HCT116 (cell line): ENCODE measurements at regions not wholly inside any gene's neighbourhood (a gene's known extent, or its start where the extent isn't known, plus 50 kb on each side); places are given as distances from the start of the nearest gene placed in this dataset.

Source experiments
- ATAC-seq: fragments of 200-7000 bp; cut with Tn5 transposase; 2 replicates; pipeline ENCODE4 v1.9.1; 2020; ENCODE audit warnings: mild to moderate bottlenecking, moderate library complexity
- BruUV-seq: library from RNA; stranded (reverse); fragments of 400-500 nt; replicated peaks from 2 replicates; lab custom pipeline; 2021; lab: Mats Ljungman, UMichigan
- CTCF ChIA-PET: fragments of 300-600 bp; sonication (Branson Sonifier 250); formaldehyde crosslinking; loops from one replicate; lab custom pipeline; 2021; ENCODE audit warnings: antibody characterized with exemption; lab: Charles Lee
- POLR2A ChIA-PET: fragments of 300-600, 350-600 bp; sonication (Branson Sonifier 250); formaldehyde crosslinking; loops from one replicate; lab custom pipeline; 2021; ENCODE audit warnings: antibody characterized with exemption; lab: Charles Lee
- RAD21 ChIA-PET, 2 experiments: fragments of 300-600 bp; sonication (Branson Sonifier 250); formaldehyde crosslinking; loops; one replicate each; lab custom pipeline; 2023; ENCODE audit warnings: low total read pairs in 2 of 2; ENCODE audit not compliant: uncharacterized antibody in 2 of 2, unreplicated experiment in 2 of 2, low non-redundant PET in 1 of 2; lab: Charles Lee
- DNase-seq: peaks from one replicate; pipeline ENCODE4 v3.0.0-alpha.2; 2010; ENCODE audit warnings: low read depth, low spot score
- H2AFZ ChIP-seq: fragments of 200-600 bp; shearing (Covaris generic), sonication (generic); 2 replicates; pipeline ENCODE4 v1.6.1; 2017; ENCODE audit warnings: low read depth, mixed run types, mixed read lengths, antibody characterized with exemption, low read length; ENCODE audit not compliant: poor library complexity, severe bottlenecking
- H3K27ac ChIP-seq: 2 replicates; pipeline ENCODE4 v1.5.1; 2012; ENCODE audit warnings: low read depth, low read length
- H3K27me3 ChIP-seq: fragments of 200-600 bp; sonication (generic); 2 replicates; pipeline ENCODE4 v1.6.1; 2016; ENCODE audit warnings: mixed run types, low read length, mixed read lengths; ENCODE audit not compliant: insufficient read depth
- H3K36me3 ChIP-seq, 2 experiments: fragments of 200-500 bp in 1 of 2; fragments of 200-600 bp in 1 of 2; sonication (Bioruptor generic) in 1 of 2; sonication (generic) in 1 of 2; 2 replicates each; pipeline versions ENCODE4 v1.5.1 to v1.6.1; 2014 to 2016; ENCODE audit warnings: low read length in 2 of 2, inconsistent platforms in 1 of 2, mixed read lengths in 1 of 2, mixed run types in 1 of 2; ENCODE audit not compliant: insufficient read depth in 2 of 2, control insufficient read depth in 1 of 2
- H3K4me1 ChIP-seq, 2 experiments: fragments of 200-600 bp in 1 of 2; sonication (generic) in 1 of 2; 2 replicates each; pipeline versions ENCODE4 v1.5.1 to v1.6.1; 2012 to 2017; ENCODE audit warnings: low read length in 2 of 2, inconsistent platforms in 1 of 2, mild to moderate bottlenecking in 1 of 2, mixed read lengths in 1 of 2, mixed run types in 1 of 2, moderate library complexity in 1 of 2; ENCODE audit not compliant: insufficient read depth in 2 of 2, control insufficient read depth in 1 of 2
- H3K4me2 ChIP-seq: fragments of 200-600 bp; sonication (generic); 2 replicates; pipeline ENCODE4 v1.6.1; 2017; ENCODE audit warnings: mixed run types, low read length, mixed read lengths
- H3K4me3 ChIP-seq, 2 experiments: fragments of 200-600 bp in 1 of 2; sonication (generic) in 1 of 2; replicated peaks in 1 of 2; 2 replicates each; pipeline ENCODE4 v1.5.1; 2011 to 2016; ENCODE audit warnings: low read length in 2 of 2, control low read depth in 1 of 2, low read depth in 1 of 2, mild to moderate bottlenecking in 1 of 2, mixed read lengths in 1 of 2, mixed run types in 1 of 2
- H3K79me2 ChIP-seq: fragments of 200-600 bp; sonication (generic); 2 replicates; pipeline ENCODE4 v1.6.1; 2017; ENCODE audit warnings: mild to moderate bottlenecking, mixed run types, low read length, moderate library complexity, mixed read lengths; ENCODE audit not compliant: insufficient read depth
- H3K9ac ChIP-seq: fragments of 200-600 bp; sonication (generic); 2 replicates; pipeline ENCODE4 v1.6.1; 2016; ENCODE audit warnings: low read length, mixed read lengths
- H3K9me2 ChIP-seq: fragments of 200-600 bp; sonication (generic), shearing (Covaris generic); 2 replicates; pipeline ENCODE4 v1.6.1; 2017; ENCODE audit warnings: mixed run types, mild to moderate bottlenecking, moderate library complexity; ENCODE audit not compliant: insufficient read depth
- H3K9me3 ChIP-seq, 2 experiments: fragments of 200-500 bp in 1 of 2; fragments of 200-600 bp in 1 of 2; sonication (Bioruptor generic) in 1 of 2; sonication (generic) in 1 of 2; 2 replicates each; pipeline ENCODE4 v1.6.1; 2014 to 2017; ENCODE audit warnings: low read length in 2 of 2, mixed read lengths in 2 of 2, inconsistent platforms in 1 of 2, low read depth in 1 of 2, mild to moderate bottlenecking in 1 of 2, mixed run types in 1 of 2, moderate library complexity in 1 of 2; ENCODE audit not compliant: control insufficient read depth in 1 of 2, insufficient read depth in 1 of 2
- H4K20me1 ChIP-seq: fragments of 200-600 bp; sonication (generic), shearing (Covaris generic); 2 replicates; pipeline ENCODE4 v1.6.1; 2017; ENCODE audit warnings: mixed run types, mild to moderate bottlenecking, moderate library complexity; ENCODE audit not compliant: insufficient read depth
- EGR1 ChIP-seq: IDR thresholded peaks from 2 replicates; pipeline ENCODE4 v1.6.1; 2012; ENCODE audit warnings: low read depth
- ELF1 ChIP-seq: IDR thresholded peaks from 2 replicates; pipeline ENCODE4 v1.6.1; 2012; ENCODE audit warnings: low read depth, borderline replicate concordance
- EZH2phosphoT487 ChIP-seq: fragments of 200-600 bp; IDR thresholded peaks from 2 replicates; pipeline ENCODE4 v1.6.1; 2018; ENCODE audit warnings: antibody characterized with exemption, borderline replicate concordance
- FOSL1 ChIP-seq: IDR thresholded peaks from 2 replicates; pipeline ENCODE4 v1.6.1; 2012; ENCODE audit warnings: low read depth
- POLR2A ChIP-seq: IDR thresholded peaks from 2 replicates; pipeline ENCODE4 v1.7.0; 2011; ENCODE audit warnings: borderline replicate concordance; ENCODE audit not compliant: insufficient read depth, insufficient read length; ENCODE audit errors: extremely low read depth
- RAD21 ChIP-seq: IDR thresholded peaks from 2 replicates; pipeline ENCODE4 v1.6.1; 2012; ENCODE audit warnings: low read depth, mild to moderate bottlenecking
- SIN3A ChIP-seq: IDR thresholded peaks from 2 replicates; pipeline ENCODE4 v1.6.1; 2012; ENCODE audit warnings: low read depth
- SRF ChIP-seq: IDR thresholded peaks from 2 replicates; pipeline ENCODE4 v1.6.1; 2012; ENCODE audit warnings: low read depth
- TCF7L2 ChIP-seq: IDR thresholded peaks from 2 replicates; pipeline ENCODE4 v1.7.0; 2011; ENCODE audit warnings: borderline replicate concordance, inconsistent platforms; ENCODE audit not compliant: insufficient read depth, insufficient read length; ENCODE audit errors: extremely low read depth
- YY1 ChIP-seq: IDR thresholded peaks from 2 replicates; pipeline ENCODE4 v1.6.1; 2011; ENCODE audit warnings: low read length, low read depth, moderate library complexity, mild to moderate bottlenecking; ENCODE audit not compliant: insufficient replicate concordance; ENCODE audit errors: extremely low read depth
- ZNF274 ChIP-seq: fragments of 200-500 bp; sonication (Bioruptor generic); IDR thresholded peaks from 2 replicates; pipeline ENCODE4 v1.6.1; 2014; ENCODE audit warnings: mild to moderate bottlenecking, low read depth, low read length, inconsistent platforms
- intact Hi-C: fragments of 100-400 bp; cut with micrococcal nuclease; formaldehyde crosslinking; loops from 2 replicates; pipeline ENCODE4 v1.10.0; 2022
- TF ChIP-seq, protein P1 (sequence below): IDR thresholded peaks from 2 replicates; pipeline ENCODE4 v1.6.1; 2011; ENCODE audit warnings: mild to moderate bottlenecking, low read length, moderate library complexity; ENCODE audit not compliant: insufficient replicate concordance; ENCODE audit errors: extremely low read depth
- TF ChIP-seq, protein P2 (sequence below): IDR thresholded peaks from 2 replicates; pipeline ENCODE4 v1.6.1; 2012
- TF ChIP-seq, protein P3 (sequence below), 3 experiments: fragments of 200-600 bp in 1 of 3; sonication (generic) in 1 of 3; IDR thresholded peaks in 2 of 3; conservative IDR thresholded peaks in 1 of 3; 2 replicates each; pipeline ENCODE4 v1.5.1; 2012 to 2017; ENCODE audit warnings: low read depth in 2 of 3, low read length in 2 of 3, antibody characterized with exemption in 1 of 3, borderline replicate concordance in 1 of 3, control low read depth in 1 of 3, mild to moderate bottlenecking in 1 of 3, mixed read lengths in 1 of 3, mixed run types in 1 of 3, moderate library complexity in 1 of 3; ENCODE audit not compliant: insufficient read depth in 1 of 3
- TF ChIP-seq, protein P4 (sequence below): IDR thresholded peaks from 2 replicates; pipeline ENCODE4 v1.6.1; 2012

DNA sequence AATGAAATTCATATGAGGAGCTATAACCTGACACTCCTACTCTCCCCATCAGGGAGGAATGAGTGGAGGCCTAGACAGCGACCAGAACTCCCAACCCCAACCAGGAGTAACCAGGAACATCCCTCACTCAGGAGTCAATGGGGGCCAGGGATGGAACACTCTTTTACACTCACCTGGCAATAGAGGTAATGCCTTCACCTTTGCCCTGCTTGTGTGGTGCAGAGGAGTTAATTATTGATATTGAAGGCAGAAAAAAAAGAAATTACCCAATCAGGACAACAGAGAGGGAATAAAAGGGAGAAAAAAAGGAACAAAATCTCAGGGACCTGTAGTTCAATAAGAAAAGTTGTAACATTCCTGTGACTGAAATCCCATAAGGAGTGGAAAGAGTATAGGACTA, 141.5 kb downstream of the PPP4R3C start:
- Histone ChIP-seq H3K27ac (no peak overlapping the region), H2AFZ (no peak overlapping the region), H3K36me3 (no peaks in the 10 kb centered on the region), H3K79me2 (no peaks in the 10 kb centered on the region)
- POLR2A ChIA-PET: no interaction called here
- CTCF ChIA-PET: no interaction called here
- TF ChIP-seq, protein P1, sequence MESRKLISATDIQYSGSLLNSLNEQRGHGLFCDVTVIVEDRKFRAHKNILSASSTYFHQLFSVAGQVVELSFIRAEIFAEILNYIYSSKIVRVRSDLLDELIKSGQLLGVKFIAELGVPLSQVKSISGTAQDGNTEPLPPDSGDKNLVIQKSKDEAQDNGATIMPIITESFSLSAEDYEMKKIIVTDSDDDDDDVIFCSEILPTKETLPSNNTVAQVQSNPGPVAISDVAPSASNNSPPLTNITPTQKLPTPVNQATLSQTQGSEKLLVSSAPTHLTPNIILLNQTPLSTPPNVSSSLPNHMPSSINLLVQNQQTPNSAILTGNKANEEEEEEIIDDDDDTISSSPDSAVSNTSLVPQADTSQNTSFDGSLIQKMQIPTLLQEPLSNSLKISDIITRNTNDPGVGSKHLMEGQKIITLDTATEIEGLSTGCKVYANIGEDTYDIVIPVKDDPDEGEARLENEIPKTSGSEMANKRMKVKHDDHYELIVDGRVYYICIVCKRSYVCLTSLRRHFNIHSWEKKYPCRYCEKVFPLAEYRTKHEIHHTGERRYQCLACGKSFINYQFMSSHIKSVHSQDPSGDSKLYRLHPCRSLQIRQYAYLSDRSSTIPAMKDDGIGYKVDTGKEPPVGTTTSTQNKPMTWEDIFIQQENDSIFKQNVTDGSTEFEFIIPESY: no peak
- TF ChIP-seq, protein P2, sequence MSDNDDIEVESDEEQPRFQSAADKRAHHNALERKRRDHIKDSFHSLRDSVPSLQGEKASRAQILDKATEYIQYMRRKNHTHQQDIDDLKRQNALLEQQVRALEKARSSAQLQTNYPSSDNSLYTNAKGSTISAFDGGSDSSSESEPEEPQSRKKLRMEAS: no peak
- TF ChIP-seq EGR1 (no peak), YY1 (no peak), TCF7L2 (no peak)
- TF ChIP-seq, all 23 proteins: peak for 0
- BruUV-seq: no TSS peak
- H3K9me2 ChIP-seq: no peaks in the 10 kb centered on the region
- DNase-seq (no peak), ATAC-seq (no peak)
- intact Hi-C loops: no loop called here
- no peak overlapping the region for H3K4me2 ChIP-seq
- no peaks in the 10 kb centered on the region for H4K20me1 ChIP-seq
- H3K27me3 ChIP-seq: no peaks in the 10 kb centered on the region
- RAD21 ChIA-PET: no interaction called here
- no peak overlapping the region for H3K9ac ChIP-seq
- H3K9me3 ChIP-seq: no peaks in the 10 kb centered on the region
- H3K4me3 ChIP-seq: no peak overlapping the region
- no peaks in the 10 kb centered on the region for H3K4me1 ChIP-seq

DNA sequence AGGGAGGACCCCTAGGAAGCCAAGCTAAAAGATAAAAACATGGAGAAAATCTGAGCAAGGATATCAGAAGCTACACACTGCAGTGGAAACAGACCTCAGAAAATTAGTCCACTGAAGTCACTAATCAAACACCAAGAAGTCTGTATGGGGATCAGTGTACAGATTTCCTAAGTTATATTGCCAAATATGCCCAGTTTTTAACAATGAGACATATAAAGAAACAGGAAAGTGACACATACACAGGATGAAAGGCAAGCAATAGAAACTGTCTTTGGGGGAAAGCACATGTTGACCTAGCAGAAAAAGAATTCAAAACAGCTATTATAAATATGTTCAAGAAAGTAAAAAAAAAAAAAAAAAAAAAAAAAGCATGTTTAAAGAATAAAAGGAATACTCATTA, 153.7 kb downstream of the PPP4R3C start:
- ATAC-seq (no peak), DNase-seq (no peak)
- H3K27me3 ChIP-seq: no peaks in the 10 kb centered on the region
- H3K9me2 ChIP-seq: no peaks in the 10 kb centered on the region
- no peak overlapping the region for H3K4me2 ChIP-seq
- H3K79me2 ChIP-seq: no peaks in the 10 kb centered on the region
- ChIA-PET RAD21 (no interaction called here), CTCF (no interaction called here), POLR2A (no interaction called here)
- no peaks in the 10 kb centered on the region for H4K20me1 ChIP-seq
- H3K4me1 ChIP-seq: no peaks in the 10 kb centered on the region
- no TSS peak for BruUV-seq
- no peak overlapping the region for H2AFZ ChIP-seq
- no peak overlapping the region for H3K9ac ChIP-seq
- H3K4me3 ChIP-seq: no peak overlapping the region
- intact Hi-C loops: no loop called here
- no peak overlapping the region for H3K27ac ChIP-seq
- H3K9me3 ChIP-seq: no peaks in the 10 kb centered on the region
- no peaks in the 10 kb centered on the region for H3K36me3 ChIP-seq
- TF ChIP-seq, protein P3, sequence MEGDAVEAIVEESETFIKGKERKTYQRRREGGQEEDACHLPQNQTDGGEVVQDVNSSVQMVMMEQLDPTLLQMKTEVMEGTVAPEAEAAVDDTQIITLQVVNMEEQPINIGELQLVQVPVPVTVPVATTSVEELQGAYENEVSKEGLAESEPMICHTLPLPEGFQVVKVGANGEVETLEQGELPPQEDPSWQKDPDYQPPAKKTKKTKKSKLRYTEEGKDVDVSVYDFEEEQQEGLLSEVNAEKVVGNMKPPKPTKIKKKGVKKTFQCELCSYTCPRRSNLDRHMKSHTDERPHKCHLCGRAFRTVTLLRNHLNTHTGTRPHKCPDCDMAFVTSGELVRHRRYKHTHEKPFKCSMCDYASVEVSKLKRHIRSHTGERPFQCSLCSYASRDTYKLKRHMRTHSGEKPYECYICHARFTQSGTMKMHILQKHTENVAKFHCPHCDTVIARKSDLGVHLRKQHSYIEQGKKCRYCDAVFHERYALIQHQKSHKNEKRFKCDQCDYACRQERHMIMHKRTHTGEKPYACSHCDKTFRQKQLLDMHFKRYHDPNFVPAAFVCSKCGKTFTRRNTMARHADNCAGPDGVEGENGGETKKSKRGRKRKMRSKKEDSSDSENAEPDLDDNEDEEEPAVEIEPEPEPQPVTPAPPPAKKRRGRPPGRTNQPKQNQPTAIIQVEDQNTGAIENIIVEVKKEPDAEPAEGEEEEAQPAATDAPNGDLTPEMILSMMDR (IDR thresholded peaks at IDR 0.05 in 2 of 3, conservative IDR thresholded peaks at IDR 0.05 in 1 of 3; ENCODE audit: borderline replicate concordance in 1 of 3, insufficient read depth in 1 of 3, low read depth in 2 of 3, low read length in 2 of 3): no peak
- no peak for TF ChIP-seq FOSL1
- TF ChIP-seq RAD21: no peak
- TF ChIP-seq ZNF274: no peak
- no peak for TF ChIP-seq POLR2A
- no peak for TF ChIP-seq EZH2phosphoT487
- TF ChIP-seq EGR1: no peak
- no peak for TF ChIP-seq SRF
- no peak for TF ChIP-seq SIN3A
- no peak for TF ChIP-seq ELF1
- no peak for TF ChIP-seq TCF7L2
- TF ChIP-seq, protein P4, sequence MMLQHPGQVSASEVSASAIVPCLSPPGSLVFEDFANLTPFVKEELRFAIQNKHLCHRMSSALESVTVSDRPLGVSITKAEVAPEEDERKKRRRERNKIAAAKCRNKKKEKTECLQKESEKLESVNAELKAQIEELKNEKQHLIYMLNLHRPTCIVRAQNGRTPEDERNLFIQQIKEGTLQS: no peak
